ENCODE measurements at regions not wholly inside any gene's neighbourhood (a gene's known extent, or its start where the extent isn't known, plus 50 kb on each side); places are given as distances from the start of the nearest gene placed in this dataset.

DNA sequence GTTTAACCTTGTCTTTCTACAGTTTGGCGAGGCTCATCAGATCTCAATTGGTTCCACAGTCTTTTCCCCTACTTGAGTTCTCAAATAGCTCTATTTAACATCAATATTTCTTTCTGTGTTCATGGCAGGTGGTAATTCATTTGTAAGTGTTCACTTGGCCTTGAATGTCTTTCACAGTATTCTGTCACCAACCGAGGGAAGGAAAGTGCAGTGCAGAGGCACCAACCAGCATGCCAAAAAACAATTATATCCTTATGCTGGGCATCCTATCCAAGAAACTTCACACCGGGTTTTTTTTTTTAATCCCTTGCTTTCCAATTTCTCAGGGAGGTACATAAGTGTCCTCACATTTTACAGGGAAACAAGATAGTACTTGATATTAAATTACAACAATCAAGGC, 55.0 kb upstream of the ZC3H12C start:
- TF ChIP-seq SIN3A (IDR thresholded peaks at IDR 0.05; ENCODE audit: borderline replicate concordance, low read depth, low read length), result no peak
- TF ChIP-seq CTCF (IDR thresholded peaks at IDR 0.05), result no peak
- TF ChIP-seq EP300 (IDR thresholded peaks at IDR 0.05; ENCODE audit: borderline replicate concordance in 1 of 2, low read depth in 1 of 2, low read length in 1 of 2), result no peak
- no peak for TF ChIP-seq MAX (IDR thresholded peaks at IDR 0.05; ENCODE audit: low read depth)
- TF ChIP-seq, protein P1, sequence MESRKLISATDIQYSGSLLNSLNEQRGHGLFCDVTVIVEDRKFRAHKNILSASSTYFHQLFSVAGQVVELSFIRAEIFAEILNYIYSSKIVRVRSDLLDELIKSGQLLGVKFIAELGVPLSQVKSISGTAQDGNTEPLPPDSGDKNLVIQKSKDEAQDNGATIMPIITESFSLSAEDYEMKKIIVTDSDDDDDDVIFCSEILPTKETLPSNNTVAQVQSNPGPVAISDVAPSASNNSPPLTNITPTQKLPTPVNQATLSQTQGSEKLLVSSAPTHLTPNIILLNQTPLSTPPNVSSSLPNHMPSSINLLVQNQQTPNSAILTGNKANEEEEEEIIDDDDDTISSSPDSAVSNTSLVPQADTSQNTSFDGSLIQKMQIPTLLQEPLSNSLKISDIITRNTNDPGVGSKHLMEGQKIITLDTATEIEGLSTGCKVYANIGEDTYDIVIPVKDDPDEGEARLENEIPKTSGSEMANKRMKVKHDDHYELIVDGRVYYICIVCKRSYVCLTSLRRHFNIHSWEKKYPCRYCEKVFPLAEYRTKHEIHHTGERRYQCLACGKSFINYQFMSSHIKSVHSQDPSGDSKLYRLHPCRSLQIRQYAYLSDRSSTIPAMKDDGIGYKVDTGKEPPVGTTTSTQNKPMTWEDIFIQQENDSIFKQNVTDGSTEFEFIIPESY (IDR thresholded peaks at IDR 0.05; ENCODE audit: borderline replicate concordance, low read depth), result no peak
- TF ChIP-seq RAD21 (IDR thresholded peaks at IDR 0.05; ENCODE audit: low read length), result no peak
- no peak for TF ChIP-seq FOXM1 (IDR thresholded peaks at IDR 0.05; ENCODE audit: low read depth)
- no peak for TF ChIP-seq TAF1 (IDR thresholded peaks at IDR 0.05; ENCODE audit: borderline replicate concordance, low read depth, low read length)
- no peak for TF ChIP-seq POLR2AphosphoS5 (IDR thresholded peaks at IDR 0.05; ENCODE audit: low read depth, low read length)
- no peak for TF ChIP-seq PBX3 (IDR thresholded peaks at IDR 0.05)
- TF ChIP-seq YY1 (IDR thresholded peaks at IDR 0.05; ENCODE audit: low read depth), result no peak
- TF ChIP-seq, protein P2, sequence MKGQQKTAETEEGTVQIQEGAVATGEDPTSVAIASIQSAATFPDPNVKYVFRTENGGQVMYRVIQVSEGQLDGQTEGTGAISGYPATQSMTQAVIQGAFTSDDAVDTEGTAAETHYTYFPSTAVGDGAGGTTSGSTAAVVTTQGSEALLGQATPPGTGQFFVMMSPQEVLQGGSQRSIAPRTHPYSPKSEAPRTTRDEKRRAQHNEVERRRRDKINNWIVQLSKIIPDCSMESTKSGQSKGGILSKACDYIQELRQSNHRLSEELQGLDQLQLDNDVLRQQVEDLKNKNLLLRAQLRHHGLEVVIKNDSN (IDR thresholded peaks at IDR 0.05; ENCODE audit: borderline replicate concordance, low read depth), result no peak
- no peak for TF ChIP-seq SMC3 (IDR thresholded peaks at IDR 0.05; ENCODE audit: low read depth, low read length)
- no peak for TF ChIP-seq GABPA (IDR thresholded peaks at IDR 0.05; ENCODE audit: low read depth)

Measured in SK-N-SH (cell line).